Prostate gland (tissue), 2 donors: ENCODE measurements at regions not wholly inside any gene's neighbourhood (a gene's known extent, or its start where the extent isn't known, plus 50 kb on each side); places are given as distances from the start of the nearest gene placed in this dataset.

Source experiments
- POLR2AphosphoS5 ChIP-seq: sonication (generic); formaldehyde crosslinking; IDR thresholded peaks from one replicate; pipeline ENCODE4 v1.6.1; 2017; ENCODE audit warnings: antibody characterized with exemption
- TF ChIP-seq, protein P1 (sequence below), 4 experiments: fragments of 200-600 bp in 2 of 4; fragments of 450-650 bp in 2 of 4; sonication (generic) in 2 of 4; IDR thresholded peaks; 1 replicate in 3 of 4; 2 replicates in 1 of 4; pipeline ENCODE4 v1.5.1; 2016 to 2019; ENCODE audit warnings: antibody characterized with exemption in 4 of 4, mild to moderate bottlenecking in 2 of 4, moderate library complexity in 2 of 4

DNA sequence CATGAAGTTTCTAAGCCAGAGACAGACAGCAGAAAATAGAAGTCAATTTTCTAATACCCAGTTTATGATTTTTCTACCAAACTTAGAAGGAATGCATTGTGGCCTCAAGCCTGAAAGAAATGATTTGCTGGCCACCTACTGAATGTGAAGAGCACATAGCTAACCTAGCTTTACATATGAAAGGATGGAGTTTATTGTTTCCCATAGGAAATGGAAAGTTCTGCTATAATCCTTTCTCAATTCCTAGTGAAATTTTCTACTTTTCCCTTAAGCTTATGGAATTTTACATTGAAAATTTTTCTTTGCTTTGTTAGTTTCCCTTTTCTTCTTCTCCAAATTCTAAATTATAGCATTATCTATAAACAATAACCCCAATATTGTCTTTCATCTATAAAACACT lies 110.1 kb downstream of the TMEM167A start:
- TF ChIP-seq, protein P1, sequence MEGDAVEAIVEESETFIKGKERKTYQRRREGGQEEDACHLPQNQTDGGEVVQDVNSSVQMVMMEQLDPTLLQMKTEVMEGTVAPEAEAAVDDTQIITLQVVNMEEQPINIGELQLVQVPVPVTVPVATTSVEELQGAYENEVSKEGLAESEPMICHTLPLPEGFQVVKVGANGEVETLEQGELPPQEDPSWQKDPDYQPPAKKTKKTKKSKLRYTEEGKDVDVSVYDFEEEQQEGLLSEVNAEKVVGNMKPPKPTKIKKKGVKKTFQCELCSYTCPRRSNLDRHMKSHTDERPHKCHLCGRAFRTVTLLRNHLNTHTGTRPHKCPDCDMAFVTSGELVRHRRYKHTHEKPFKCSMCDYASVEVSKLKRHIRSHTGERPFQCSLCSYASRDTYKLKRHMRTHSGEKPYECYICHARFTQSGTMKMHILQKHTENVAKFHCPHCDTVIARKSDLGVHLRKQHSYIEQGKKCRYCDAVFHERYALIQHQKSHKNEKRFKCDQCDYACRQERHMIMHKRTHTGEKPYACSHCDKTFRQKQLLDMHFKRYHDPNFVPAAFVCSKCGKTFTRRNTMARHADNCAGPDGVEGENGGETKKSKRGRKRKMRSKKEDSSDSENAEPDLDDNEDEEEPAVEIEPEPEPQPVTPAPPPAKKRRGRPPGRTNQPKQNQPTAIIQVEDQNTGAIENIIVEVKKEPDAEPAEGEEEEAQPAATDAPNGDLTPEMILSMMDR (IDR thresholded peaks at IDR 0.05), result no peak
- no peak for TF ChIP-seq POLR2AphosphoS5
